Fibroblast of the aortic adventitia (primary cell): ENCODE measurements at regions not wholly inside any gene's neighbourhood (a gene's known extent, or its start where the extent isn't known, plus 50 kb on each side); places are given as distances from the start of the nearest gene placed in this dataset.
"Not testable (repeated sequence)": the region's sequence is repeated elsewhere in the genome, so short reads cannot be mapped to it uniquely, and the experiment has no call there.

ENCODE experiments used
- DNase-seq: peaks from one replicate; pipeline ENCODE4 v3.0.0-alpha.2; 2010; ENCODE audit warnings: low read depth
- H3K4me3 ChIP-seq: 2 replicates; pipeline ENCODE4 v1.5.1; 2011; ENCODE audit warnings: low read depth, mild to moderate bottlenecking, control low read depth, low read length, moderate library complexity
- CTCF ChIP-seq: IDR thresholded peaks from 2 replicates; pipeline ENCODE4 v1.5.1; 2011; ENCODE audit warnings: mild to moderate bottlenecking, low read length, control low read depth, inconsistent platforms; ENCODE audit not compliant: insufficient read depth

DNA sequence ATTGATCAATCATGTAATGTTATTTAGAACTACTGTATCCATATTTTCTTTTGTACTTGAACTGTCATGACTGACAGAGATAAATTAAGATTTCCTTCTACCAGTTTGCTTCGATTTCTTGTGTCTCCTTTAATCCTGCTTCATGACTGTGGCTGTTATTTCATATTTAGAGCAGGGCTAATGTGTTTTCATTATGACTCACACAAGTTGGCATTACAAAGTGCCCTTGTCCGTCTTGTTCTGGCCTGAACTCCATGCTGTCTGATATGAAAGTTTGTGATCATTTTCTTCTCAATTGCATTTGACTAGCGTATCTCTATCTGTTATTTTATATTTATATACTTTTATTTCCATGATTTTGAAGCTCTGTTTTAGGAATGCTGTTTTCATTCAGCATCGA, 344.1 kb upstream of the PRKCQ start:
- peak; percentile 14 for DNase-seq
- no peak for TF ChIP-seq CTCF

DNA sequence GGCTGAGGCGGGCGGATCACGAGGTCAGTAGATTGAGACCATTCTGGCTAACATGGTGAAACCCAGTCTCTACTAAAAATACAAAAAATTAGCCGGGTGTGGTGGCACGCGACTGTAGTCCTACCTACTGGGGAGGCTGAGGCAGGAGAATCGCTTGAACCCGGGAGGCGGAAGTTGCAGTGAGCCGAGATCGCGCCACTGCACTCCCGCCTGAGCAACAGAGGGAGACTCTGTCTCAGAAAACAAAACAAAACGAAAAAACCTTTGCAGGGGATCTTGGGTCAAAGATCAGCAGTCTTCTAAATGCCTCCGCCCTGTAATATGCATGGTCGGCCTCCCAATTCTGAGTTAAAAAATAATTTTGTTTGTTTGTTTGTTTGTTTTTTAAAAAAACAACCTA, 340.9 kb upstream of the PRKCQ start:
- H3K4me3 ChIP-seq, DNase-seq: not testable (repeated sequence)

More for the DNA sequence above, 344.1 kb upstream of the PRKCQ start:
- H3K4me3 ChIP-seq, result no peak overlapping the region

GRCh38 chr10:6920072-6921019, 340.3 kb upstream of the PRKCQ start:
- H3K4me3 ChIP-seq, result no peak overlapping the region
- DNase-seq, result peak; percentile 19
- peak; percentile 63 for TF ChIP-seq CTCF

GRCh38 chr10:6919077-6919476, 339.0 kb upstream of the PRKCQ start:
- TF ChIP-seq CTCF, result no peak
- no peak overlapping the region for H3K4me3 ChIP-seq
- DNase-seq, result no peak

- DNase-seq, result no peak
- H3K4me3 ChIP-seq, result no peak overlapping the region
- TF ChIP-seq CTCF, result peak; percentile 15
These were observed 338.2 kb upstream of the PRKCQ start for GRCh38 chr10:6918305-6918704.

DNA sequence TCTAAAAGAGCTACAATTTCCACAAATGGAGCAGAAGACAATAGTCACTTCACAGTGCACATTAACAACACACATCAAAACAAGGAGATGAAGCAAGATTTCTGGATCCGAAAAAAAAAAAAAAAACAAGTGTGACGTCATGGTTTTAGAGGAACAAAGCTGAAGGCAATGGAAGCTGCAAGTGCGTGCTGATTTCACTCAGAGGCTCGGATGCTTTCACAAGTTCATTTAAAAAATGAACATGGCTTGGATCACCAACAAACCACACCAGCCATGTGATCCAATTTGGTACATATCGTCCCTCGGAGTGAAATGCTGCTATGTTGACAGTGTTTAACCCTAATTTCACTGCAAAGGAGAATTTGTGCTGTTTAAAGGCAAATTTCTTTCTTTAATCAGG, 337.0 kb upstream of the PRKCQ start:
- peak; percentile 2 for DNase-seq
- no peak for TF ChIP-seq CTCF
- no peak overlapping the region for H3K4me3 ChIP-seq

GRCh38 chr10:6916601-6917000, 336.5 kb upstream of the PRKCQ start:
- DNase-seq, result no peak
- H3K4me3 ChIP-seq, result no peak overlapping the region
- TF ChIP-seq CTCF, result no peak
